ENCODE measurements at regions not wholly inside any gene's neighbourhood (a gene's known extent, or its start where the extent isn't known, plus 50 kb on each side); places are given as distances from the start of the nearest gene placed in this dataset.

DNA sequence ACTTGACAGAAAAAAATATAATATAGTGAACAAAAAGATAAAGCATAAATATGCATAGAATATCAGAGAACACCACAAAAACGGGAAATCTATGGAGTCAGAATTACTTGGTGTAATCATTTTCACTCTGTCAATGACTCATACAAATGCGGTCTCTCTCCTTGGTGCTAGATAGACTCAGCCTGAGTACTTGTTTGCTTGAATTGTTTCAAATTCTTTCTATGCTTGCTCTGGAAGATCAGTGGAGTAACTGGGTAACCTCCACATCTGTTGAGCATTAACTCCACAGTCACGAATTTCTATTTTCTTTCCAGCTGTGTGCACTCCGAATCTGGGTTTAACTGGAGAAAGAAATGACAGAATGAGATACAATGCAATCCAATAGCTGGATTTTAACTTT lies 760.4 kb downstream of the ZPLD1 start:
- no peaks in the 10 kb centered on the region for H3K36me3 ChIP-seq
- H3K4me1 ChIP-seq, result no peaks in the 10 kb centered on the region
- intact Hi-C loops (cut with DNase I; ENCODE audit: low total_unique reads), result no loop called here
- no peak overlapping the region for H3K4me3 ChIP-seq
- no peaks in the 10 kb centered on the region for H3K27me3 ChIP-seq
- H3K27ac ChIP-seq, result no peak overlapping the region
- no peak for DNase-seq
- no peaks in the 10 kb centered on the region for H3K9me3 ChIP-seq
- TF ChIP-seq, protein P1, sequence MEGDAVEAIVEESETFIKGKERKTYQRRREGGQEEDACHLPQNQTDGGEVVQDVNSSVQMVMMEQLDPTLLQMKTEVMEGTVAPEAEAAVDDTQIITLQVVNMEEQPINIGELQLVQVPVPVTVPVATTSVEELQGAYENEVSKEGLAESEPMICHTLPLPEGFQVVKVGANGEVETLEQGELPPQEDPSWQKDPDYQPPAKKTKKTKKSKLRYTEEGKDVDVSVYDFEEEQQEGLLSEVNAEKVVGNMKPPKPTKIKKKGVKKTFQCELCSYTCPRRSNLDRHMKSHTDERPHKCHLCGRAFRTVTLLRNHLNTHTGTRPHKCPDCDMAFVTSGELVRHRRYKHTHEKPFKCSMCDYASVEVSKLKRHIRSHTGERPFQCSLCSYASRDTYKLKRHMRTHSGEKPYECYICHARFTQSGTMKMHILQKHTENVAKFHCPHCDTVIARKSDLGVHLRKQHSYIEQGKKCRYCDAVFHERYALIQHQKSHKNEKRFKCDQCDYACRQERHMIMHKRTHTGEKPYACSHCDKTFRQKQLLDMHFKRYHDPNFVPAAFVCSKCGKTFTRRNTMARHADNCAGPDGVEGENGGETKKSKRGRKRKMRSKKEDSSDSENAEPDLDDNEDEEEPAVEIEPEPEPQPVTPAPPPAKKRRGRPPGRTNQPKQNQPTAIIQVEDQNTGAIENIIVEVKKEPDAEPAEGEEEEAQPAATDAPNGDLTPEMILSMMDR (IDR thresholded peaks at IDR 0.05), result no peak
- TF ChIP-seq POLR2A (IDR thresholded peaks at IDR 0.05), result no peak

DNA sequence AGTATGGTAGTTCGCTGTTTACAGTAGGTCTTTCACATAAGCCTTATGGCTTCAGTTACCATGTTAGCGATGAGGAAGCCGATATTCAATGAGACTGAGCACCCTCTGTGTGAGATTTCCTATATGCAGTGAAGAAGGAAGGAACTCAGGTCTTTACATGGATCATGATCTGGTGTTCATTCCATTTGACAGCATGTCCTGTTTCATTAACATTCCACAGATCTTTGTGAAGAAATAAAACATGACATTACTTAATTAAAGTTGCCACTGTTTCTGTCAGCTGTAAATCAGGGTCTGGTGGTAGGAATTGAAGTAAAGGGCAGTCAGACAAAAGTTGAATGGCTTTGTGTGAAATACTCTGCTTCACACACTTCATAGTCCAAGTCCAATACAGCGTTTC lies 768.6 kb downstream of the ZPLD1 start:
- intact Hi-C loops (cut with DNase I; ENCODE audit: low total_unique reads), result no loop called here
- H3K27ac ChIP-seq, result no peak overlapping the region
- no peaks in the 10 kb centered on the region for H3K36me3 ChIP-seq
- no peaks in the 10 kb centered on the region for H3K9me3 ChIP-seq
- H3K4me3 ChIP-seq, result no peak overlapping the region
- no peak for DNase-seq
- no peaks in the 10 kb centered on the region for H3K4me1 ChIP-seq
- TF ChIP-seq, protein P1 (IDR thresholded peaks at IDR 0.05), result no peak
- no peak for TF ChIP-seq POLR2A (IDR thresholded peaks at IDR 0.05)
- no peaks in the 10 kb centered on the region for H3K27me3 ChIP-seq

DNA sequence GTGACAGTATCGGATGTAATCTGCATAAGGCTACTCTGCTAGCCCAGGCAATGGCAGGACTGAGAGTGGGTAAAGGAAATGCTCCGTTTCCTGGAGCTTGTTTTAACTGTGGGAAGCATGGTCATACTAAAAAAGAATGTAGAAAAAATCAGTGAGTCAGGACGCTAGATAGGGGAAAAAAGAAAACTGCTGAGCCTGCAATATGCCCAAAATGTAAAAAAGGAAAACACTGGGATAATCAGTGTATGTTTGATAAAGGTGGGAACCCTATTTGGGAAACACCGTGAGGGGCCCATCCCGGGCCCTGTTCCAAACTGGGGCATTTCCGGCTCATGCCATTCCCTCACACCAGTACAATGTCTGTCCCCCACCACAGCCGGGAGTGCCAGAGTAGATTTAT lies 775.8 kb downstream of the ZPLD1 start:
- H3K9me3 ChIP-seq, result no peaks in the 10 kb centered on the region
- DNase-seq, result no peak
- H3K4me3 ChIP-seq, result no peak overlapping the region
- H3K27me3 ChIP-seq, result no peaks in the 10 kb centered on the region
- no peak overlapping the region for H3K27ac ChIP-seq
- TF ChIP-seq POLR2A (IDR thresholded peaks at IDR 0.05), result no peak
- TF ChIP-seq, protein P1 (IDR thresholded peaks at IDR 0.05), result no peak
- no peaks in the 10 kb centered on the region for H3K4me1 ChIP-seq
- H3K36me3 ChIP-seq, result no peaks in the 10 kb centered on the region
- intact Hi-C loops (cut with DNase I; ENCODE audit: low total_unique reads), result no loop called here

DNA sequence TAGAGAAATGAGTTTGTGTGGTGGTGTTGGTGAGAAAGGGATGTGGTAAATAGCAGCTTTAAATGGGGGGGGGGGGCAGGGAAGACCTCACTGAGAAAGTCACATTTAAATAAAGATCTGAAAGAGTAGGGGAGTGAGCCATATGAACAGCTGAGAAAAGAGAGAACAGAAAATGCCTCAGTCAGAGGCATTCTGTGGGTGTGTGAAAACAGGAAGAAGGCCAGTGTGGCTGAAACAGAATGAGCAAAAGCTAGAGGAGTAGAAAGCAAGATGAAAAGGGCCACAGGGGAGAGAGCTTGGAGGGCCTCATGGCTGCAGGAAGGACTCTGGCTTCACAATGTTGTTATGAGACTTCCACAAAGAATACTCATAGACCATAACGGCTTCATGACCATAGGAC lies 783.3 kb downstream of the ZPLD1 start:
- TF ChIP-seq POLR2A (IDR thresholded peaks at IDR 0.05), result no peak
- TF ChIP-seq, protein P1 (IDR thresholded peaks at IDR 0.05), result no peak
- Histone ChIP-seq H3K4me3 (no peak overlapping the region), H3K27ac (no peak overlapping the region), H3K9me3 (no peaks in the 10 kb centered on the region), H3K27me3 (no peaks in the 10 kb centered on the region), H3K36me3 (no peaks in the 10 kb centered on the region), H3K4me1 (no peaks in the 10 kb centered on the region)
- DNase-seq, result no peak
- intact Hi-C loops (cut with DNase I; ENCODE audit: low total_unique reads), result no loop called here

DNA sequence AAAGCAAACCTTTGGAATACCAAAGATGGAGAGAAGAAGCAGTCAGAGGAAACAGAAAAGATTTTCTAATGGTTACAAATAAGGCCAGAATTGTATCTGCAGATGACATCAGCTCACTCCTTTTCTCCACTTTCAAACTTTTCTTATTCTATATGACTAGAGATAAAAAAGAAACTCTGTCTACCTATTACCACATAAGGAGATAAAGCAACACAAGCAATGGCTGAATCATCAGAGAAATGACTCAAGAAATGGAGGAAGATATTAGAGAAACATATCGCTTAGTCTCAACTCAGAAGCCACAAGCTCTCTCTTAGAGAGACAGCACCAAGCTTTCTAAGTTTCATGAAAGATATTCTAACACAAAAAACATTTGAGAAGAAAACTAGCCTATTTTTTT lies 784.0 kb downstream of the ZPLD1 start:
- TF ChIP-seq, protein P1 (IDR thresholded peaks at IDR 0.05), result no peak
- TF ChIP-seq POLR2A (IDR thresholded peaks at IDR 0.05), result no peak
- Histone ChIP-seq H3K27me3 (no peaks in the 10 kb centered on the region), H3K36me3 (no peaks in the 10 kb centered on the region), H3K4me3 (no peak overlapping the region), H3K27ac (no peak overlapping the region), H3K4me1 (no peaks in the 10 kb centered on the region), H3K9me3 (no peaks in the 10 kb centered on the region)
- no peak for DNase-seq
- intact Hi-C loops (cut with DNase I; ENCODE audit: low total_unique reads), result no loop called here
